MM.1S (cell line): ENCODE measurements at regions not wholly inside any gene's neighbourhood (a gene's known extent, or its start where the extent isn't known, plus 50 kb on each side); places are given as distances from the start of the nearest gene placed in this dataset.

ENCODE experiments used
- DNase-seq: peaks from one replicate; pipeline ENCODE4 v3.0.0-alpha.2; 2015
- H2AFZ ChIP-seq: fragments of 300-600 bp; sonication (generic); 2 replicates; pipeline ENCODE4 v1.6.0; 2016; ENCODE audit warnings: antibody characterized with exemption, low read length
- H3F3A ChIP-seq: fragments of 300-600 bp; sonication (generic); 2 replicates; pipeline ENCODE4 v1.6.1; 2016; ENCODE audit warnings: mild to moderate bottlenecking, antibody characterized with exemption, low read length, moderate library complexity, mixed read lengths; ENCODE audit not compliant: insufficient read depth
- H3K27ac ChIP-seq: fragments of 300-600 bp; sonication (generic); 2 replicates; pipeline ENCODE4 v1.5.1; 2016; ENCODE audit warnings: mild to moderate bottlenecking, low read length
- H3K27me3 ChIP-seq: fragments of 300-600 bp; sonication (generic); replicated peaks from 2 replicates; pipeline ENCODE4 v1.6.0; 2016; ENCODE audit warnings: low read length; ENCODE audit not compliant: insufficient read depth
- H3K36me3 ChIP-seq: fragments of 300-600 bp; sonication (generic); replicated peaks from 2 replicates; pipeline ENCODE4 v1.6.1; 2016; ENCODE audit warnings: mild to moderate bottlenecking, low read length, mixed read lengths; ENCODE audit not compliant: insufficient read depth
- H3K4me1 ChIP-seq: fragments of 300-600 bp; sonication (generic); 2 replicates; pipeline ENCODE4 v1.6.1; 2016; ENCODE audit warnings: low read length, mixed read lengths
- H3K4me2 ChIP-seq: fragments of 300-600 bp; sonication (generic); 2 replicates; pipeline ENCODE4 v1.6.0; 2016; ENCODE audit warnings: low read depth, low read length
- H3K4me3 ChIP-seq: fragments of 300-600 bp; sonication (generic); 2 replicates; pipeline ENCODE4 v1.5.1; 2016; ENCODE audit warnings: low read length, mixed read lengths
- H3K79me2 ChIP-seq: fragments of 300-600 bp; sonication (generic); 2 replicates; pipeline ENCODE4 v1.6.1; 2016; ENCODE audit warnings: mixed run types, low read length, mixed read lengths
- H3K9ac ChIP-seq: fragments of 300-600 bp; sonication (generic); 2 replicates; pipeline ENCODE4 v1.6.1; 2016; ENCODE audit warnings: low read length, mixed read lengths
- H3K9me2 ChIP-seq: fragments of 300-600 bp; sonication (generic); replicated peaks from 2 replicates; pipeline ENCODE4 v1.6.1; 2016; ENCODE audit warnings: mild to moderate bottlenecking, low read length, mixed read lengths; ENCODE audit not compliant: insufficient read depth
- H3K9me3 ChIP-seq: fragments of 300-600 bp; sonication (generic); replicated peaks from 2 replicates; pipeline ENCODE4 v1.6.1; 2016; ENCODE audit warnings: mild to moderate bottlenecking, low read length, mixed read lengths; ENCODE audit not compliant: insufficient read depth
- H4K20me1 ChIP-seq: fragments of 300-600 bp; sonication (generic); 2 replicates; pipeline ENCODE4 v1.6.1; 2016; ENCODE audit warnings: mild to moderate bottlenecking, low read length, moderate library complexity, mixed read lengths; ENCODE audit not compliant: insufficient read depth
- CTCF ChIP-seq: fragments of 300-600 bp; sonication (generic); IDR thresholded peaks from 2 replicates; pipeline ENCODE4 v1.5.1; 2016; ENCODE audit warnings: antibody characterized with exemption, low read length, mixed read lengths
- EZH2 ChIP-seq: fragments of 300-600 bp; sonication (generic); optimal IDR thresholded peaks from 2 replicates; pipeline ENCODE3; 2017; ENCODE audit warnings: low read depth, mild to moderate bottlenecking, antibody characterized with exemption, low read length, mixed read lengths
- EZH2phosphoT487 ChIP-seq: fragments of 300-600 bp; sonication (generic); IDR thresholded peaks from 2 replicates; pipeline ENCODE4 v1.6.1; 2018; ENCODE audit warnings: antibody characterized with exemption, low read length

GRCh38 chr5:6806668-6807067, 93.4 kb downstream of the TENT4A start:
- H3F3A ChIP-seq = no peaks in the 10 kb centered on the region

GRCh38 chr5:6808462-6808861, 95.2 kb downstream of the TENT4A start:
- H2AFZ ChIP-seq = no peak overlapping the region
- H3K9ac ChIP-seq = no peak overlapping the region
- no peaks in the 10 kb centered on the region for H3K79me2 ChIP-seq
- no peak overlapping the region for H3K27ac ChIP-seq
- no peaks in the 10 kb centered on the region for H3K9me2 ChIP-seq
- no peaks in the 10 kb centered on the region for H4K20me1 ChIP-seq
- H3K27me3 ChIP-seq = no peaks in the 10 kb centered on the region
- no peaks in the 10 kb centered on the region for H3F3A ChIP-seq
- no peaks in the 10 kb centered on the region for H3K9me3 ChIP-seq
- TF ChIP-seq CTCF (no peak), EZH2 (no peak), EZH2phosphoT487 (no peak)
- H3K4me1 ChIP-seq = no peaks in the 10 kb centered on the region
- no peak overlapping the region for H3K4me2 ChIP-seq
- no peaks in the 10 kb centered on the region for H3K36me3 ChIP-seq
- no peak overlapping the region for H3K4me3 ChIP-seq
- no peak for DNase-seq

More at GRCh38 chr5:6806668-6807067, 93.4 kb downstream of the TENT4A start:
- no peaks in the 10 kb centered on the region for H3K9me3 ChIP-seq
- no peak overlapping the region for H3K27ac ChIP-seq
- H3K4me2 ChIP-seq = no peak overlapping the region
- H2AFZ ChIP-seq = no peak overlapping the region
- H3K4me1 ChIP-seq = no peaks in the 10 kb centered on the region
- H3K36me3 ChIP-seq = no peaks in the 10 kb centered on the region
- TF ChIP-seq EZH2 (no peak), EZH2phosphoT487 (no peak), CTCF (no peak)
- no peak for DNase-seq
- no peaks in the 10 kb centered on the region for H4K20me1 ChIP-seq
- H3K27me3 ChIP-seq = no peaks in the 10 kb centered on the region
- H3K9me2 ChIP-seq = no peaks in the 10 kb centered on the region
- no peak overlapping the region for H3K4me3 ChIP-seq
- no peak overlapping the region for H3K9ac ChIP-seq
- H3K79me2 ChIP-seq = no peaks in the 10 kb centered on the region

- Histone ChIP-seq H3K36me3 (no peaks in the 10 kb centered on the region), H3K27ac (no peak overlapping the region), H3K27me3 (no peaks in the 10 kb centered on the region), H2AFZ (no peak overlapping the region), H3K79me2 (no peaks in the 10 kb centered on the region), H4K20me1 (no peaks in the 10 kb centered on the region), H3K4me3 (no peak overlapping the region), H3K9me3 (no peaks in the 10 kb centered on the region), H3F3A (no peaks in the 10 kb centered on the region), H3K9ac (no peak overlapping the region), H3K4me1 (no peaks in the 10 kb centered on the region), H3K4me2 (no peak overlapping the region), H3K9me2 (no peaks in the 10 kb centered on the region)
- no peak for DNase-seq
- TF ChIP-seq CTCF = no peak
- no peak for TF ChIP-seq EZH2phosphoT487
- no peak for TF ChIP-seq EZH2
Observed at GRCh38 chr5:6810641-6811405, 97.6 kb downstream of the TENT4A start.
